ENCODE measurements at regions not wholly inside any gene's neighbourhood (a gene's known extent, or its start where the extent isn't known, plus 50 kb on each side); places are given as distances from the start of the nearest gene placed in this dataset.

DNA sequence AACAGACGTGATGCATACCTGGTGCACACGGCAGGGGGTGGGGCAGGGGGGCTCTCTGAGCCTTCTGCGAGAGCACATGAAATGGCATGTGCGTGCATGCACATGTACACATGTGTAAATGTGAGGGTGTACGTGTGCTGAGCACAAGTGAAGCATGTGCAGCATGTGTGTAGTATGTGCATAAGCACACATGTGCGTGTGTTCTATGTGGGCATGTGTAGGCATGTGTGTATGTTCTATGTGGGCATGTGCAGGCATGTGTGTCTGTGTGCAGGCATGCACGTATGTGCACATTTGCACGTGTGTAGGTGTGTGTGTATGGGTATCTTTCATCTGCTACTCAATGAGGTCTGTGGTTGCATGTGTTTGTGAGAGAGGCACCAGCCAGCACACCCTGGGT is 371.2 kb downstream of the CTTN start:
- H3K4me3 ChIP-seq (ENCODE audit: low read depth, low read length) = no peak overlapping the region
- no peak for DNase-seq (ENCODE audit: low read depth)
- TF ChIP-seq MYC (IDR thresholded peaks at IDR 0.05; ENCODE audit: low read depth, low read length) (no peak), POLR2A (IDR thresholded peaks at IDR 0.05; ENCODE audit: extremely low read depth, insufficient read length) (no peak)

- no peak for DNase-seq (ENCODE audit: low read depth)
- no peak for TF ChIP-seq MYC (IDR thresholded peaks at IDR 0.05; ENCODE audit: low read depth, low read length)
- TF ChIP-seq, protein P1, sequence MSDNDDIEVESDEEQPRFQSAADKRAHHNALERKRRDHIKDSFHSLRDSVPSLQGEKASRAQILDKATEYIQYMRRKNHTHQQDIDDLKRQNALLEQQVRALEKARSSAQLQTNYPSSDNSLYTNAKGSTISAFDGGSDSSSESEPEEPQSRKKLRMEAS (IDR thresholded peaks at IDR 0.05; ENCODE audit: low read depth, low read length) = no peak
- H3K4me3 ChIP-seq (ENCODE audit: low read depth, low read length) = no peak overlapping the region
These were observed 373.0 kb downstream of the CTTN start for GRCh38 chr11:70771099-70771885.

DNA sequence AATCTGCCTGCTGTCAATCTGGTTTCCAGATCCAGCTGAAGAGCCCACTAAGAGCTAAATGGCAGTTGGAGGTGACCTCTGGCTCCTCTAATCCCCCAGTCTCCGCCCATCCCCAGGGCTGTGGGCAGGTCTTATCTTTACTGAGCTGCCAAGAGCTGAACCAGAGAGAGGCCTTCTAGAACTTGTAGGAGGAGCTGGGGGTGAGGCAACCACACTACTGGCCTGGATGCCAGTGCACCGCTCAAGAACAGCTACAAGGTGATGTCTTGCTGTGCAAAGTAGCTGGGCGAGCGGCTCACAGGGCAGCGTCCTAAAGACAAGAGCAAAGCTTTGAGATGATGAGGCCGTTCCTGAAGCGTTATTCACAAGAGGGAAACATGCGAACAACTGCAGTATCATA is 374.6 kb downstream of the CTTN start:
- no peak overlapping the region for H3K4me3 ChIP-seq (ENCODE audit: low read depth, low read length)
- TF ChIP-seq, protein P2, sequence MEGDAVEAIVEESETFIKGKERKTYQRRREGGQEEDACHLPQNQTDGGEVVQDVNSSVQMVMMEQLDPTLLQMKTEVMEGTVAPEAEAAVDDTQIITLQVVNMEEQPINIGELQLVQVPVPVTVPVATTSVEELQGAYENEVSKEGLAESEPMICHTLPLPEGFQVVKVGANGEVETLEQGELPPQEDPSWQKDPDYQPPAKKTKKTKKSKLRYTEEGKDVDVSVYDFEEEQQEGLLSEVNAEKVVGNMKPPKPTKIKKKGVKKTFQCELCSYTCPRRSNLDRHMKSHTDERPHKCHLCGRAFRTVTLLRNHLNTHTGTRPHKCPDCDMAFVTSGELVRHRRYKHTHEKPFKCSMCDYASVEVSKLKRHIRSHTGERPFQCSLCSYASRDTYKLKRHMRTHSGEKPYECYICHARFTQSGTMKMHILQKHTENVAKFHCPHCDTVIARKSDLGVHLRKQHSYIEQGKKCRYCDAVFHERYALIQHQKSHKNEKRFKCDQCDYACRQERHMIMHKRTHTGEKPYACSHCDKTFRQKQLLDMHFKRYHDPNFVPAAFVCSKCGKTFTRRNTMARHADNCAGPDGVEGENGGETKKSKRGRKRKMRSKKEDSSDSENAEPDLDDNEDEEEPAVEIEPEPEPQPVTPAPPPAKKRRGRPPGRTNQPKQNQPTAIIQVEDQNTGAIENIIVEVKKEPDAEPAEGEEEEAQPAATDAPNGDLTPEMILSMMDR (IDR thresholded peaks at IDR 0.05; ENCODE audit: low read depth, low read length) = no peak
- TF ChIP-seq MYC (IDR thresholded peaks at IDR 0.05; ENCODE audit: low read depth, low read length) = no peak
- TF ChIP-seq, protein P1 (IDR thresholded peaks at IDR 0.05; ENCODE audit: low read depth, low read length) = no peak
- TF ChIP-seq POLR2A (IDR thresholded peaks at IDR 0.05; ENCODE audit: extremely low read depth, insufficient read length) = no peak
- no peak for DNase-seq (ENCODE audit: low read depth)

DNA sequence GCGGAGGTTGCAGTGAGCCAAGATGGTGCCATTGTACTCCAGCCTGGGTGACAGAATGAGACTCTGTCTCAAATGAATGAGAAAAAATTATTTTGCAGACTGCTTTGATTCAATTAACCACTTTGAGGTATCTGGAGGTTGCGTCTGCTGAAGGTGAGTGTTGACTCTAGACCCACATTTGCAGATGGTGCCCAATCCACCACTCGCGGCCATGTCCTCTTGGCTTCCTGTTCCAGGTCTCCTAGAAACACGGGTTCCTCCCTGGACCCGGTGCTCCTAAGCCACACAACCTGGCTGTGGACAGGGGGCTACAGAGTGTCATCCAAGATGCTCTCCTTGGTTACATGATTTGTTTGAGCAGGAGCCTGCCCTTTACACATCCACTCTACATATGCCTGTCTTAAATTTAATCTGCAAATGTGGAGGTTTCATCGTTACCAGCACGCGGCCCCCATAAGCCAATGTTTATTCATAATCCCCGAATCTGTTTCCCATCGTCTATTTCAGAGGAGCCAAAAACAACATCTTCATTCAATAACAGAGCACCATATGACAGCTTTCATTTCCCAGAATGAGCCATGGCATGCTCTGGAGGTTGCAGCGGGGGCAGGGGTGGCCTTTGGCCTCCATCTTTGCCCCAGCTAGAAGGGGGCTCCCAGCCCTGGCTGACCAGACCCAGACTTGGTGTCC is 377.2 kb downstream of the CTTN start:
- H3K4me3 ChIP-seq (ENCODE audit: low read depth, low read length) = no peak overlapping the region
- DNase-seq (ENCODE audit: low read depth) = no peak
- TF ChIP-seq, protein P1 (IDR thresholded peaks at IDR 0.05; ENCODE audit: low read depth, low read length) = no peak
- TF ChIP-seq MYC (IDR thresholded peaks at IDR 0.05; ENCODE audit: low read depth, low read length) = no peak
- TF ChIP-seq, protein P2 (IDR thresholded peaks at IDR 0.05; ENCODE audit: low read depth, low read length) = no peak
- no peak for TF ChIP-seq POLR2A (IDR thresholded peaks at IDR 0.05; ENCODE audit: extremely low read depth, insufficient read length)

GRCh38 chr11:70776914-70777532 is 378.7 kb downstream of the CTTN start:
- no peak overlapping the region for H3K4me3 ChIP-seq (ENCODE audit: low read depth, low read length)
- TF ChIP-seq, protein P2 (IDR thresholded peaks at IDR 0.05; ENCODE audit: low read depth, low read length) = no peak
- TF ChIP-seq, protein P1 (IDR thresholded peaks at IDR 0.05; ENCODE audit: low read depth, low read length) = no peak
- TF ChIP-seq POLR2A (IDR thresholded peaks at IDR 0.05; ENCODE audit: extremely low read depth, insufficient read length) (no peak), MYC (IDR thresholded peaks at IDR 0.05; ENCODE audit: low read depth, low read length) (no peak)
- no peak for DNase-seq (ENCODE audit: low read depth)

DNA sequence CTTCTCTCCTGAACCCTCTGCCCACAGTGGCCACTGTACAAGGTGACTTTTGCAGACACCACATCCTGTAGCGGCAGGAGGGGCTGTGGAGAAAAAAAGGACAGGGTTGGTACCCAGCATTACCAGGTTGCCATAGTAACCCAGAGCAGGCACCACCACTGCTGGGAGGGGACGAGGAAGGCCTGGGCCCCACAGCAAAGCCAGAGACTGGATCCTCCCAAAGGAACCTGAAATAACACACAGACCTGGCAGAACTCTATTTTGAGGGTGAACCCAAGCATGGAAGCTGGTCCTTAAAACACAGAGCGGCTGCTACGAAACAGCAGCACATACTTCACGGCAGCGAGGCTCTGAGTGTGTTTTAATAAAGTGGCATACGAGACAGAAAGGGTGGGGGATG is 380.6 kb downstream of the CTTN start:
- DNase-seq (ENCODE audit: low read depth) = no peak
- no peak overlapping the region for H3K4me3 ChIP-seq (ENCODE audit: low read depth, low read length)
- TF ChIP-seq POLR2A (IDR thresholded peaks at IDR 0.05; ENCODE audit: extremely low read depth, insufficient read length) = no peak
- no peak for TF ChIP-seq MYC (IDR thresholded peaks at IDR 0.05; ENCODE audit: low read depth, low read length)
- TF ChIP-seq, protein P2 (IDR thresholded peaks at IDR 0.05; ENCODE audit: low read depth, low read length) = no peak
- TF ChIP-seq, protein P1 (IDR thresholded peaks at IDR 0.05; ENCODE audit: low read depth, low read length) = no peak

All from NB4 (cell line).